HCT116 (cell line): ENCODE measurements at regions not wholly inside any gene's neighbourhood (a gene's known extent, or its start where the extent isn't known, plus 50 kb on each side); places are given as distances from the start of the nearest gene placed in this dataset.

Experiments used
- ATAC-seq: fragments of 200-7000 bp; cut with Tn5 transposase; 2 replicates; pipeline ENCODE4 v1.9.1; 2020; ENCODE audit warnings: mild to moderate bottlenecking, moderate library complexity
- BruUV-seq: library from RNA; stranded (reverse); fragments of 400-500 nt; replicated peaks from 2 replicates; lab custom pipeline; 2021; lab: Mats Ljungman, UMichigan
- CTCF ChIA-PET: fragments of 300-600 bp; sonication (Branson Sonifier 250); formaldehyde crosslinking; loops from one replicate; lab custom pipeline; 2021; ENCODE audit warnings: antibody characterized with exemption; lab: Charles Lee
- POLR2A ChIA-PET: fragments of 300-600, 350-600 bp; sonication (Branson Sonifier 250); formaldehyde crosslinking; loops from one replicate; lab custom pipeline; 2021; ENCODE audit warnings: antibody characterized with exemption; lab: Charles Lee
- RAD21 ChIA-PET, 2 experiments: fragments of 300-600 bp; sonication (Branson Sonifier 250); formaldehyde crosslinking; loops; one replicate each; lab custom pipeline; 2023; ENCODE audit warnings: low total read pairs in 2 of 2; ENCODE audit not compliant: uncharacterized antibody in 2 of 2, unreplicated experiment in 2 of 2, low non-redundant PET in 1 of 2; lab: Charles Lee
- DNase-seq: peaks from one replicate; pipeline ENCODE4 v3.0.0-alpha.2; 2010; ENCODE audit warnings: low read depth, low spot score
- H2AFZ ChIP-seq: fragments of 200-600 bp; shearing (Covaris generic), sonication (generic); 2 replicates; pipeline ENCODE4 v1.6.1; 2017; ENCODE audit warnings: low read depth, mixed run types, mixed read lengths, antibody characterized with exemption, low read length; ENCODE audit not compliant: poor library complexity, severe bottlenecking
- H3K27ac ChIP-seq: 2 replicates; pipeline ENCODE4 v1.5.1; 2012; ENCODE audit warnings: low read depth, low read length
- H3K27me3 ChIP-seq: fragments of 200-600 bp; sonication (generic); 2 replicates; pipeline ENCODE4 v1.6.1; 2016; ENCODE audit warnings: mixed run types, low read length, mixed read lengths; ENCODE audit not compliant: insufficient read depth
- H3K36me3 ChIP-seq, 2 experiments: fragments of 200-500 bp in 1 of 2; fragments of 200-600 bp in 1 of 2; sonication (Bioruptor generic) in 1 of 2; sonication (generic) in 1 of 2; 2 replicates each; pipeline versions ENCODE4 v1.5.1 to v1.6.1; 2014 to 2016; ENCODE audit warnings: low read length in 2 of 2, inconsistent platforms in 1 of 2, mixed read lengths in 1 of 2, mixed run types in 1 of 2; ENCODE audit not compliant: insufficient read depth in 2 of 2, control insufficient read depth in 1 of 2
- H3K4me1 ChIP-seq, 2 experiments: fragments of 200-600 bp in 1 of 2; sonication (generic) in 1 of 2; 2 replicates each; pipeline versions ENCODE4 v1.5.1 to v1.6.1; 2012 to 2017; ENCODE audit warnings: low read length in 2 of 2, inconsistent platforms in 1 of 2, mild to moderate bottlenecking in 1 of 2, mixed read lengths in 1 of 2, mixed run types in 1 of 2, moderate library complexity in 1 of 2; ENCODE audit not compliant: insufficient read depth in 2 of 2, control insufficient read depth in 1 of 2
- H3K4me2 ChIP-seq: fragments of 200-600 bp; sonication (generic); 2 replicates; pipeline ENCODE4 v1.6.1; 2017; ENCODE audit warnings: mixed run types, low read length, mixed read lengths
- H3K4me3 ChIP-seq, 2 experiments: fragments of 200-600 bp in 1 of 2; sonication (generic) in 1 of 2; replicated peaks in 1 of 2; 2 replicates each; pipeline ENCODE4 v1.5.1; 2011 to 2016; ENCODE audit warnings: low read length in 2 of 2, control low read depth in 1 of 2, low read depth in 1 of 2, mild to moderate bottlenecking in 1 of 2, mixed read lengths in 1 of 2, mixed run types in 1 of 2
- H3K79me2 ChIP-seq: fragments of 200-600 bp; sonication (generic); 2 replicates; pipeline ENCODE4 v1.6.1; 2017; ENCODE audit warnings: mild to moderate bottlenecking, mixed run types, low read length, moderate library complexity, mixed read lengths; ENCODE audit not compliant: insufficient read depth
- H3K9ac ChIP-seq: fragments of 200-600 bp; sonication (generic); 2 replicates; pipeline ENCODE4 v1.6.1; 2016; ENCODE audit warnings: low read length, mixed read lengths
- H3K9me2 ChIP-seq: fragments of 200-600 bp; sonication (generic), shearing (Covaris generic); 2 replicates; pipeline ENCODE4 v1.6.1; 2017; ENCODE audit warnings: mixed run types, mild to moderate bottlenecking, moderate library complexity; ENCODE audit not compliant: insufficient read depth
- H3K9me3 ChIP-seq, 2 experiments: fragments of 200-500 bp in 1 of 2; fragments of 200-600 bp in 1 of 2; sonication (Bioruptor generic) in 1 of 2; sonication (generic) in 1 of 2; 2 replicates each; pipeline ENCODE4 v1.6.1; 2014 to 2017; ENCODE audit warnings: low read length in 2 of 2, mixed read lengths in 2 of 2, inconsistent platforms in 1 of 2, low read depth in 1 of 2, mild to moderate bottlenecking in 1 of 2, mixed run types in 1 of 2, moderate library complexity in 1 of 2; ENCODE audit not compliant: control insufficient read depth in 1 of 2, insufficient read depth in 1 of 2
- H4K20me1 ChIP-seq: fragments of 200-600 bp; sonication (generic), shearing (Covaris generic); 2 replicates; pipeline ENCODE4 v1.6.1; 2017; ENCODE audit warnings: mixed run types, mild to moderate bottlenecking, moderate library complexity; ENCODE audit not compliant: insufficient read depth
- EGR1 ChIP-seq: IDR thresholded peaks from 2 replicates; pipeline ENCODE4 v1.6.1; 2012; ENCODE audit warnings: low read depth
- ELF1 ChIP-seq: IDR thresholded peaks from 2 replicates; pipeline ENCODE4 v1.6.1; 2012; ENCODE audit warnings: low read depth, borderline replicate concordance
- EZH2 ChIP-seq: fragments of 200-600 bp; sonication (generic); IDR thresholded peaks from 2 replicates; pipeline ENCODE4 v1.6.1; 2017; ENCODE audit warnings: antibody characterized with exemption, mixed run types
- POLR2AphosphoS5 ChIP-seq: IDR thresholded peaks from 2 replicates; pipeline ENCODE4 v1.6.1; 2011; ENCODE audit warnings: mild to moderate bottlenecking, low read depth, low read length, moderate library complexity
- SP1 ChIP-seq: IDR thresholded peaks from 2 replicates; pipeline ENCODE4 v1.6.1; 2012; ENCODE audit warnings: low read depth
- TCF7L2 ChIP-seq: IDR thresholded peaks from 2 replicates; pipeline ENCODE4 v1.7.0; 2011; ENCODE audit warnings: borderline replicate concordance, inconsistent platforms; ENCODE audit not compliant: insufficient read depth, insufficient read length; ENCODE audit errors: extremely low read depth
- ZNF274 ChIP-seq: fragments of 200-500 bp; sonication (Bioruptor generic); IDR thresholded peaks from 2 replicates; pipeline ENCODE4 v1.6.1; 2014; ENCODE audit warnings: mild to moderate bottlenecking, low read depth, low read length, inconsistent platforms
- intact Hi-C: fragments of 100-400 bp; cut with micrococcal nuclease; formaldehyde crosslinking; loops from 2 replicates; pipeline ENCODE4 v1.10.0; 2022
- TF ChIP-seq, protein P1 (sequence below): IDR thresholded peaks from 2 replicates; pipeline ENCODE4 v1.6.1; 2012
- TF ChIP-seq, protein P2 (sequence below), 3 experiments: fragments of 200-600 bp in 1 of 3; sonication (generic) in 1 of 3; IDR thresholded peaks in 2 of 3; conservative IDR thresholded peaks in 1 of 3; 2 replicates each; pipeline ENCODE4 v1.5.1; 2012 to 2017; ENCODE audit warnings: low read depth in 2 of 3, low read length in 2 of 3, antibody characterized with exemption in 1 of 3, borderline replicate concordance in 1 of 3, control low read depth in 1 of 3, mild to moderate bottlenecking in 1 of 3, mixed read lengths in 1 of 3, mixed run types in 1 of 3, moderate library complexity in 1 of 3; ENCODE audit not compliant: insufficient read depth in 1 of 3

DNA sequence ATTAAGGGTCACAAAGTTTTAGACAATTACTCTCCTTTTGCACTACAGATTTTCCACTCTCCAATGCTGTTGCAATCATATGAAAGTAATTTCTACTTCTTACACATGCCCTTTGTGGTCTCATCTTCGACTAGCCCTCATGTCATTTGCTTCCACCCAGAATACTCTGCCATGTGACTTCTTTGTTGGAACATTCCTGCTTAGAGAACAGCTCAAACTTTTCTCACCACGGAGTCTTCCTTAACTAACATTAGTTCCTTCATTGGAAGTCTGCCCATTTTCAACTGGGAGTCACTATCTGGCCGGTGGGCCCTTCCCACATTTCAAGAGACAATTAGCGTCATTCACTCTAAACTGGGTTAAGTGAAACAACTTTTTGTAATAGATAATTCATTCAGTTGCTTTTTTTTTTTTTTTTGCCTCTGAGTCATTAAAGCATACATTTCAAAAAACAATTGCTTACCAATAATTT is 142.6 kb upstream of the PALMD start:
- Histone ChIP-seq H3K36me3 (no peaks in the 10 kb centered on the region), H3K4me3 (no peak overlapping the region), H3K4me1 (no peaks in the 10 kb centered on the region), H3K79me2 (no peaks in the 10 kb centered on the region), H3K9me2 (no peaks in the 10 kb centered on the region), H3K4me2 (no peak overlapping the region), H2AFZ (no peak overlapping the region), H3K27me3 (no peaks in the 10 kb centered on the region), H4K20me1 (no peaks in the 10 kb centered on the region), H3K9me3 (no peaks in the 10 kb centered on the region), H3K27ac (no peak overlapping the region), H3K9ac (no peak overlapping the region)
- intact Hi-C loops = no loop called here
- ATAC-seq (no peak), DNase-seq (no peak)
- RAD21 ChIA-PET = no interaction called here
- POLR2A ChIA-PET = no interaction called here
- TF ChIP-seq ZNF274 = no peak
- TF ChIP-seq, protein P1, sequence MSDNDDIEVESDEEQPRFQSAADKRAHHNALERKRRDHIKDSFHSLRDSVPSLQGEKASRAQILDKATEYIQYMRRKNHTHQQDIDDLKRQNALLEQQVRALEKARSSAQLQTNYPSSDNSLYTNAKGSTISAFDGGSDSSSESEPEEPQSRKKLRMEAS = no peak
- no peak for TF ChIP-seq SP1
- CTCF ChIA-PET = no interaction called here
- no TSS peak for BruUV-seq

DNA sequence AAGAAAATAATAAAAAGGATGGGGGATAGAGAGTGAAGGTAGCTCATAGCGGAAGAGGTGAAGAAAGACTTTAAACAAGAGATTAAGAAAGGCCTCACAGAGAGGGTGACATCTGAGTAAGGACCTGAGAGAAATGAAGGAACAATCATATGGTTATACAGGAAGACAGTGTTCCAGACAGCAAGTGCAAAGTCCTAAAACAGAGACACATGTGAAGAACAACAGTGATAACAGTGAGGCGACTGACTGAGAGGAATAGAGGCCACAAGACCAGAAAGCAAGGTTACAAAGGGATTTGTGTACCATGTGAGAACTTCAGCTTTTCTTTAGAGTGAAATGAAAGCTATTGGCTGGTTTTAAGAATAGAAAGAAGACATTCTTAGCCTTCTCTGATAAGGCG is 141.6 kb upstream of the PALMD start:
- H3K9me3 ChIP-seq = no peaks in the 10 kb centered on the region
- ChIA-PET POLR2A (no interaction called here), CTCF (no interaction called here), RAD21 (no interaction called here)
- no peak overlapping the region for H2AFZ ChIP-seq
- H3K79me2 ChIP-seq = no peaks in the 10 kb centered on the region
- TF ChIP-seq TCF7L2 = no peak
- no peak for TF ChIP-seq POLR2AphosphoS5
- TF ChIP-seq, protein P2, sequence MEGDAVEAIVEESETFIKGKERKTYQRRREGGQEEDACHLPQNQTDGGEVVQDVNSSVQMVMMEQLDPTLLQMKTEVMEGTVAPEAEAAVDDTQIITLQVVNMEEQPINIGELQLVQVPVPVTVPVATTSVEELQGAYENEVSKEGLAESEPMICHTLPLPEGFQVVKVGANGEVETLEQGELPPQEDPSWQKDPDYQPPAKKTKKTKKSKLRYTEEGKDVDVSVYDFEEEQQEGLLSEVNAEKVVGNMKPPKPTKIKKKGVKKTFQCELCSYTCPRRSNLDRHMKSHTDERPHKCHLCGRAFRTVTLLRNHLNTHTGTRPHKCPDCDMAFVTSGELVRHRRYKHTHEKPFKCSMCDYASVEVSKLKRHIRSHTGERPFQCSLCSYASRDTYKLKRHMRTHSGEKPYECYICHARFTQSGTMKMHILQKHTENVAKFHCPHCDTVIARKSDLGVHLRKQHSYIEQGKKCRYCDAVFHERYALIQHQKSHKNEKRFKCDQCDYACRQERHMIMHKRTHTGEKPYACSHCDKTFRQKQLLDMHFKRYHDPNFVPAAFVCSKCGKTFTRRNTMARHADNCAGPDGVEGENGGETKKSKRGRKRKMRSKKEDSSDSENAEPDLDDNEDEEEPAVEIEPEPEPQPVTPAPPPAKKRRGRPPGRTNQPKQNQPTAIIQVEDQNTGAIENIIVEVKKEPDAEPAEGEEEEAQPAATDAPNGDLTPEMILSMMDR (IDR thresholded peaks at IDR 0.05 in 2 of 3, conservative IDR thresholded peaks at IDR 0.05 in 1 of 3; ENCODE audit: borderline replicate concordance in 1 of 3, insufficient read depth in 1 of 3, low read depth in 2 of 3, low read length in 2 of 3) = no peak
- no peak for TF ChIP-seq EGR1
- TF ChIP-seq EZH2 = no peak
- no peak for TF ChIP-seq ELF1
- H3K9ac ChIP-seq = no peak overlapping the region
- no TSS peak for BruUV-seq
- intact Hi-C loops = no loop called here
- DNase-seq = no peak
- no peaks in the 10 kb centered on the region for H3K36me3 ChIP-seq
- H3K9me2 ChIP-seq = no peaks in the 10 kb centered on the region
- ATAC-seq = no peak
- H3K4me3 ChIP-seq = no peak overlapping the region
- H3K4me1 ChIP-seq = no peaks in the 10 kb centered on the region
- no peaks in the 10 kb centered on the region for H4K20me1 ChIP-seq
- H3K27ac ChIP-seq = no peak overlapping the region
- H3K27me3 ChIP-seq = no peaks in the 10 kb centered on the region
- no peak overlapping the region for H3K4me2 ChIP-seq
